Uterus (tissue), 2 donors: ENCODE measurements at regions not wholly inside any gene's neighbourhood (a gene's known extent, or its start where the extent isn't known, plus 50 kb on each side); places are given as distances from the start of the nearest gene placed in this dataset.
"Not testable (repeated sequence)": the region's sequence is repeated elsewhere in the genome, so short reads cannot be mapped to it uniquely, and the experiment has no call there.

Experiments
- CTCF ChIP-seq, 4 experiments: fragments of 200-600 bp in 2 of 4; fragments of 450-650 bp in 2 of 4; sonication (generic) in 2 of 4; IDR thresholded peaks; one replicate each; pipeline ENCODE4 v1.5.1; 2016 to 2019; ENCODE audit warnings: antibody characterized with exemption in 4 of 4, mild to moderate bottlenecking in 2 of 4, moderate library complexity in 1 of 4
- POLR2A ChIP-seq, 2 donors: fragments of 450-650 bp; IDR thresholded peaks; one replicate each; pipeline ENCODE4 v1.6.1; 2016; ENCODE audit warnings: antibody characterized with exemption in 2 of 2, mild to moderate bottlenecking in 1 of 2, moderate library complexity in 1 of 2

GRCh38 chr1:182221367-182221766 is 159.9 kb upstream of the ZNF648 start:
- not testable (repeated sequence) for TF ChIP-seq CTCF, POLR2A (IDR thresholded peaks at IDR 0.05)
